ENCODE measurements at regions not wholly inside any gene's neighbourhood (a gene's known extent, or its start where the extent isn't known, plus 50 kb on each side); places are given as distances from the start of the nearest gene placed in this dataset.

GRCh38 chr2:212843409-212844199, 305.0 kb upstream of the ERBB4 start:
- TF ChIP-seq, protein P1, sequence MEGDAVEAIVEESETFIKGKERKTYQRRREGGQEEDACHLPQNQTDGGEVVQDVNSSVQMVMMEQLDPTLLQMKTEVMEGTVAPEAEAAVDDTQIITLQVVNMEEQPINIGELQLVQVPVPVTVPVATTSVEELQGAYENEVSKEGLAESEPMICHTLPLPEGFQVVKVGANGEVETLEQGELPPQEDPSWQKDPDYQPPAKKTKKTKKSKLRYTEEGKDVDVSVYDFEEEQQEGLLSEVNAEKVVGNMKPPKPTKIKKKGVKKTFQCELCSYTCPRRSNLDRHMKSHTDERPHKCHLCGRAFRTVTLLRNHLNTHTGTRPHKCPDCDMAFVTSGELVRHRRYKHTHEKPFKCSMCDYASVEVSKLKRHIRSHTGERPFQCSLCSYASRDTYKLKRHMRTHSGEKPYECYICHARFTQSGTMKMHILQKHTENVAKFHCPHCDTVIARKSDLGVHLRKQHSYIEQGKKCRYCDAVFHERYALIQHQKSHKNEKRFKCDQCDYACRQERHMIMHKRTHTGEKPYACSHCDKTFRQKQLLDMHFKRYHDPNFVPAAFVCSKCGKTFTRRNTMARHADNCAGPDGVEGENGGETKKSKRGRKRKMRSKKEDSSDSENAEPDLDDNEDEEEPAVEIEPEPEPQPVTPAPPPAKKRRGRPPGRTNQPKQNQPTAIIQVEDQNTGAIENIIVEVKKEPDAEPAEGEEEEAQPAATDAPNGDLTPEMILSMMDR (IDR thresholded peaks at IDR 0.05; ENCODE audit: control extremely low read depth, extremely low read depth, low read depth, missing control alignments): no peak
- DNase-seq (ENCODE audit: extremely low spot score): no peak
- ChIA-PET POLR2A (no interaction called here), CTCF (interaction anchor here (1.4 kb wide), 1 partner anchor 11 kb away, joined by 3 read pairs; no protein-coding TSS in a partner anchor)

- TF ChIP-seq, protein P1 (IDR thresholded peaks at IDR 0.05; ENCODE audit: control extremely low read depth, extremely low read depth, low read depth, missing control alignments): no peak
- ChIA-PET POLR2A (no interaction called here), CTCF (interaction anchor here (1.4 kb wide), 1 partner anchor 12 kb away, joined by 3 read pairs; no protein-coding TSS in a partner anchor)
- DNase-seq (ENCODE audit: extremely low spot score): no peak
These were observed 304.1 kb upstream of the ERBB4 start for GRCh38 chr2:212842544-212843185.

- TF ChIP-seq, protein P1 (IDR thresholded peaks at IDR 0.05; ENCODE audit: control extremely low read depth, extremely low read depth, low read depth, missing control alignments): no peak
- DNase-seq (ENCODE audit: extremely low spot score): no peak
- ChIA-PET POLR2A (no interaction called here), CTCF (interaction anchor here (1.1 to 2.7 kb wide), 2 partner anchors 9 to 50 kb away, joined by 3 to 12 read pairs; no protein-coding TSS in a partner anchor)
These were observed 302.9 kb upstream of the ERBB4 start for GRCh38 chr2:212841460-212841859.

- peak; percentile 7 for DNase-seq (ENCODE audit: extremely low spot score)
- TF ChIP-seq, protein P1 (IDR thresholded peaks at IDR 0.05; ENCODE audit: control extremely low read depth, extremely low read depth, low read depth, missing control alignments): no peak
- ChIA-PET CTCF (no interaction called here), POLR2A (no interaction called here)
These were observed 293.9 kb upstream of the ERBB4 start for GRCh38 chr2:212832211-212833195.

- CTCF ChIA-PET: interaction anchor here (0.8 to 0.9 kb wide), 2 partner anchors 28 to 147 kb away, joined by 3 read pairs; no protein-coding TSS in a partner anchor
- TF ChIP-seq, protein P1 (IDR thresholded peaks at IDR 0.05; ENCODE audit: control extremely low read depth, extremely low read depth, low read depth, missing control alignments): no peak
- POLR2A ChIA-PET: no interaction called here
- peak; percentile 3 for DNase-seq (ENCODE audit: extremely low spot score)
These were observed 293.1 kb upstream of the ERBB4 start for GRCh38 chr2:212831671-212832199.

GRCh38 chr2:212816267-212816666, 277.7 kb upstream of the ERBB4 start:
- CTCF ChIA-PET: no interaction called here
- POLR2A ChIA-PET: no interaction called here
- TF ChIP-seq, protein P1 (IDR thresholded peaks at IDR 0.05; ENCODE audit: control extremely low read depth, extremely low read depth, low read depth, missing control alignments): no peak
- DNase-seq (ENCODE audit: extremely low spot score): no peak
